GM19023 (cell line): ENCODE measurements at regions not wholly inside any gene's neighbourhood (a gene's known extent, or its start where the extent isn't known, plus 50 kb on each side); places are given as distances from the start of the nearest gene placed in this dataset.

Experiments used
- ATAC-seq: cut with Tn5 transposase; IDR thresholded peaks from one replicate; pipeline ENCODE4 v1.9.1; 2021; ENCODE audit warnings: mild to moderate bottlenecking, moderate library complexity; ENCODE audit not compliant: unreplicated experiment

GRCh38 chr21:32135401-32136363 lies 143.2 kb downstream of the MIS18A start:
- peak; percentile 57 for ATAC-seq

GRCh38 chr21:32134441-32135130 lies 144.3 kb downstream of the MIS18A start:
- ATAC-seq = no peak

GRCh38 chr21:32132881-32133280 lies 146.0 kb downstream of the MIS18A start:
- ATAC-seq = no peak

GRCh38 chr21:32132409-32132808 lies 146.4 kb downstream of the MIS18A start:
- ATAC-seq = no peak

GRCh38 chr21:32131960-32132359 lies 146.9 kb downstream of the MIS18A start:
- ATAC-seq = no peak

- ATAC-seq = no peak
Measured at GRCh38 chr21:32131164-32131563, 147.7 kb downstream of the MIS18A start.

GRCh38 chr21:32130031-32130891 lies 148.6 kb downstream of the MIS18A start:
- no peak for ATAC-seq

- ATAC-seq = no peak
Measured at GRCh38 chr21:32127081-32127480, 151.8 kb downstream of the MIS18A start.

- no peak for ATAC-seq
Measured at GRCh38 chr21:32122082-32122481, 156.8 kb downstream of the MIS18A start.

GRCh38 chr21:32120230-32120629 lies 158.6 kb downstream of the MIS18A start:
- ATAC-seq = no peak

GRCh38 chr21:32119811-32120210 lies 159.0 kb downstream of the MIS18A start:
- no peak for ATAC-seq

GRCh38 chr21:32119389-32119788 lies 159.5 kb downstream of the MIS18A start:
- no peak for ATAC-seq

GRCh38 chr21:32114419-32115035 lies 164.3 kb downstream of the MIS18A start:
- ATAC-seq = no peak

- no peak for ATAC-seq
Measured at GRCh38 chr21:32113486-32113885, 165.4 kb downstream of the MIS18A start.

GRCh38 chr21:32112195-32112594 lies 166.7 kb downstream of the MIS18A start:
- no peak for ATAC-seq

GRCh38 chr21:32108566-32108965 lies 170.3 kb downstream of the MIS18A start:
- no peak for ATAC-seq

GRCh38 chr21:32103361-32103760 lies 175.5 kb downstream of the MIS18A start:
- no peak for ATAC-seq

GRCh38 chr21:32102426-32102825 lies 176.4 kb downstream of the MIS18A start:
- no peak for ATAC-seq

GRCh38 chr21:32101277-32101676 lies 177.6 kb downstream of the MIS18A start:
- ATAC-seq = no peak

GRCh38 chr21:32100423-32100822 lies 178.4 kb downstream of the MIS18A start:
- no peak for ATAC-seq
